Kidney capillary endothelial cell (primary cell): ENCODE measurements at regions not wholly inside any gene's neighbourhood (a gene's known extent, or its start where the extent isn't known, plus 50 kb on each side); places are given as distances from the start of the nearest gene placed in this dataset.

Source experiments
- DNase-seq: peaks from one replicate; pipeline ENCODE4 v3.0.0-alpha.2; 2018; ENCODE audit warnings: low spot score

DNA sequence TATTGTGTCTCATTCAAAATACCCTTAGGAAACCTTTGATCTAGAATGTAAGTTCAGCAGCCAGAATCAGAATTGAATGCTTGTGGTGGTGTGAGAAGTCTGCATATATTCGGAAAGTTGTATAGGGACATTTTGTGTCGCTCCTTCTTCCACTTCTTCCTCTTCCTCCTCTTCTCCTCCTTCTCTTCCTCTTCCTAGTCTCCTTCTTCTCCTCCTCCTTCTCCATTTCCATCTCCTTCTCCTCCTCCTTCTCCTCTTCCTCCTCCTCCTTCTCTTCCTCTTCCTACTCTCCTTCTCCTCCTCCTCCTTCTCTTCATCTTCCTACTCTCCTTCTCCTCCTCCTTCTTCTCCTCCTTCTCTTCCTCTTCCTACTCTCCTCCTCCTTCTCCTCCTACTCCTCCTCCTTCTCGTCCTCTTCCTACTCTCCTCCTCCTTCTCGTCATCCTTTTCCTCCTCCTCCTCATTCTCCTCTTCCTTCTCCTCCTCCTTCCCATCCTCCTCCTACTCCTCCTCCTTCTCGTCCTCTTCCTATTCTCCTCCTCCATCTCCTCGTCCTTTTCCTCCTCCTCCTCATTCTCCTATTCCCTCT is 749.3 kb upstream of the GOLIM4 start:
- no peak for DNase-seq

DNA sequence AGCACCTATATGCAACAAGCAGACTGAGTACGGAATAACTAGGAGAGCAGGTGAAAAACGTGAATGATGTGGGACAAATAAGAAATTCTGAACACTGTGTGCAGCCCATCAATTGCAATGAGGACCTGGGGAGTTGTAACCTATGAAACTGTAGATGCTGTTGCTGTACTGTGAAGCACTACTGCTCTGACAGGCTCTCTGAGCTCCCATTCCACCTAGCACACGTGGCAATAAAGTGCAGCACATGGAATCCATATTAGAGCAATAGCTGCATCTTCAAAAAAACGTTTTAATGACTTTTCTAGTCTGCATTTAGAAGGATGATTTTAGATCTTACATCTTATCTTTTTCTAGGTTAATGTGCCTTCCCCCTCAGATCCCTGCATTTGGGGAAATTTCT is 748.7 kb upstream of the GOLIM4 start:
- DNase-seq = no peak

DNA sequence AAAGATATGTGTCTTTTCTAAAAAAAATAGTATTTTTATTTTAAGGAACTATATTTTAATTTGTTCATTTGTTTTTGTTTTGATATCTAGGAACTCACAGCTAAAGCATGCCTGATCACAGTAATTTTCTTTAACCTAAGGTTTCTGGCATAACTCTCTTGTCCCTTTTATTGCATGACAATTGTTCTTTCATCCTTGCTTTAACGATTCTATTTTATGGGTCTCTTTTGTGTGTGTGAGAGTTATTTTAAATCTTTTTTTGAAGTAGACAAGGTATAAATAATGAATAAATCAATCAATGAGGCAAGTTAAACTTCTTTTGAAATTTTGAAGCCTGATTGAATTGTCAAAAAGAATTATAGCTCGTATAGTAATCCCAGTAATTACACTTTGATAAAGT is 747.8 kb upstream of the GOLIM4 start:
- no peak for DNase-seq

DNA sequence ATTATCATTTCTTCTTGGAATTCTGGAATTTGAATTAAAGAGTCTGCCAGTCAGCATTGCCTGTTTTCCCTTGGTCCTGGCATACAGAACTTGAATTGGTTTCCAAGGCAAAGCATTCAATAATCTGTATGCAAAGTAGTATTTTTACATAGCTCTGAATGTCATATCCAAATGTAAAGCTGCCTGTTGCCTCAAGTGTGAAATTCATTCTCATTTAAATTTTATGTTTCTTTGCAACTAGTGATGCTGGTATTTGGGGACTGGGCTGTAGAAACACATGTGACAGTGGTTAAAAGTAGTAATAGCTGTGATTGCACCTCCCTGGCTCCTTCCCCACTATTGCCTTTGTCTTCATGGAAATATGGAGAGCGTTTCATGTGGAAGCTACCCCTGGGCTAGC is 743.9 kb upstream of the GOLIM4 start:
- DNase-seq = no peak

DNA sequence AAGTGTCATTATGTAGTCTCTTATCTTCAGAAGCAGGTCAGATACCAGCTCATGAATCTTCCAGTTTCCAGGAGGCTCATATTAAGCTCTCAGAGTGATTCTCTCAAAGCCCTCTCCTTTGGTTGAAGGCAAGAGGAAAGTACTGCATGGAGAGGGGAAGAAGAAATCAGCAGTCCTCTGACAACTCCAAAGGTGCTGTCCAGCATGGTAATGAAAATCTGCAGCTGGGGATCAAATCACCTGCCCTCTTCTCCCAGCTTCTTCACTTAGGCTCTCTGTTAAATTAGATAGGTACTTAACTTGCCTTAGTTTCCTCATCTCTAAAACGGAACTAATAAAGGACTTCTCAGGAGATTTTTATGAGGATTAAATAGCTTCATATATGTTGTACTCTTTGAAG is 738.8 kb upstream of the GOLIM4 start:
- DNase-seq = no peak

DNA sequence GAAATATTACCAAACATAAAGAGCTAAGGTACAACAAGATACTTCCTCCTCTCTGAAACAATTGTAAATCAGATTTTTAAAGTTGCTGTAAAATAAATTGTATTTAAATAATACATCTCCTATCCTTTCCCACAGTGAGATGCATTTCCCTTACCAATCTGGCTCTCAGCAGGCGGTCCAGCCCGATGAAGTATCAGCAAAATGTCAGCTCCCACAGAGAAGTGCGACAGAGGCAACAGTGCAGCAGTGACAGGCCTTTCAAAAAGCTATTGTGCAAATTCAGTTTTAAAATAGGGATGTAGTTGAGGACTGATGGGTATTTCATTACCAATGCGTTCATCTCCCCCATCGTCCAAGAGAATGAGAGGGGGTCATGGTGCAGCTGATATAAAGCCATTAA is 733.2 kb upstream of the GOLIM4 start:
- DNase-seq = no peak

DNA sequence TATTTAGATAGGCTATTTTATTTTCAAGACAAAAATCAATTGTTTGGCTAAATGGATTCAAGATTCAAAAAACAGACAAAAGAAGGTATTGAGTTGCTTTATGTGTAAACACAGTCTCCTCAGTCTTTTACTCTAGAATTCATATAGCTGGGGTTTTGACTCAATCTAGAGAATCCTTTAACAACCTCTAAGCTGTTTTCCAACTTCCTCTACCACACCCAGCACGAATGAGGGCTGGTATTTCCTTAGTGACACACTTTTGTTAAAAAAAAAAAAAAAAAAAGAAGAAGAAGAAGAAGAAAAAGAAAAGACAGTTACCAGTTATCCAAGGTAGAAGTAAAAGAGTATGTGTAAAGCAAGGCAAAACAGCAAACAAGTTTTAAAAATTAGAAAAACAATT is 732.8 kb upstream of the GOLIM4 start:
- DNase-seq = no peak

DNA sequence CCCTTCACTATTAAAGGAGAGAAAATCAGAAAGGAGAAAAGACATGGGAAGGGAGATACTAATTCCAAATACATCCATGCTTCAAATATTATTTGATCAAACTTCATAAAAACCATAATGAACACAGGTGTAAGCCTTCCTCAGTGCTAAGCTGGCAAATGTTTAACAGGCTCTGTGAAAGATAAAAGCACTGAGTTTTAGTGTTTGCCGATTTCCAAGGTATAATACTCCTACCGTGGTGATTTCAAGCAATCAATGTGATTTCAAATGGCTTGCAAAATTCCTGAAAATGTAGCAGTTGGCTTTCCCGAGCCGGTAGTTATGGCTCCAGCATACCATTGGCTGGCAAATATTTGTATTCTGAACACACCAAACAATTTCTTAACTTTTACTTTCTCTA is 732.3 kb upstream of the GOLIM4 start:
- no peak for DNase-seq

DNA sequence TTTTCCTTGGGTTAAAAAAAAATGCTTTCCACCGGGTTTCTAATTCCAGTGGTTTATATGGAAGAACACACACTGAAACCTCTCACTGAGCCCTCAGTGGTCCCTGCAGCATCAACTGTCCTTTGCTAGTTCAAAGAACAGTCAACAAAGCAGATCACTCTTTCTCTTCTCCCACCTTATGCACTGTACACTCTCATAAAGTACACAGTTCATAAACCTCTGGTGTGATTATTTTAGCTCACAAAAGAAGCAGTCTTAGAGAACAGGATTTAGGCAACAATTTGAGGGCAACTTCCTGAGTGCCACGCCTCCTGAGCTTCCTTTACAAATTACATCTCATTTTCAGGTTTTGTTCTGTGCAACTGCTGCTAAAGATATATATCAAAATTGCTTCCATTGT is 728.4 kb upstream of the GOLIM4 start:
- DNase-seq = no peak

DNA sequence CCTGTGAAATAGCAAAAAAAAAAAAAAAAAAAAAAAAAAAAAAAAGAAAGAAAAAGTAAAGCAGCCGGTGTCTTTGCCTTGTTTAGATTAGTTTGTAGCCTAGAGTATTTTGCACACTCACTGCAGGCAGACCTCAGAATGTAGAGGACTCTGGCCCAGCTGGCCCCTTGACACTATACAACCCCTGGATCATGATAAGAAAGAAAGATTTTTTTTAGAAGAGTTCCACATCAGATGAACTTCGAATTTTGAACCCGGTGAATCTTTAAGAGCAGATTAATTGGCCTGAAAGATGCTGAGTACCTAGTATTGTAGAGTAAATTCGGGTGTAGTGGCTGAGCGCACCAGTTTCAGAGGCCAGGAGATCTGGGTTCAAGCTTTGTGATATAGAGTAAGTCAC is 727.7 kb upstream of the GOLIM4 start:
- no peak for DNase-seq

DNA sequence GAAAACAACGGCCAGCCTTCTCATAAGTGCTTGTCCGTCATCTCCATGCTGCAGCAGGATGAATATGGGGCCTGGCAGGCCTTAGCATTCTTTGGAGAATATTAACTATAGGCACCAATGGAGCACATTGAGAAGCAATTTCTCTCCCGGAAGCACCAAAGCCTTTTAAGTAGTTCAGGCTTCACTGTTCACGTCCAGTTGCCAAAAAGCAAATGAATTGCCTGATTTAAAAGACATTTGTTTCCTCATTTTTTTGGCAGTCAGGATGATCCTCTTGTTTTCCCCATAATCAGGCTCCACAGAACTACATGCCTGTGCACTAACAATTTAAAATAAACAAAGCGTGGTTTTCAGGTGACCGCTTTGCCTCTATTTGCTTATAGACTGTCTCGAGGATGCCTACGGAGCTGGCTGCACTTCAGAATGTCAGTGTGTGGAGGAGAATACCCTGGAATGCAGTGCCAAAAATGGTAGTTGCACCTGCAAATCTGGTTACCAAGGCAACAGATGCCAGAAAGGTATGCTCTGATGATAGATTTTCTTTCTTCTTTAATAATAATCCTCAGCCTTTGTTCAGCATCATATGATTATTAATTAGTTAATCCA is 725.2 kb upstream of the GOLIM4 start:
- DNase-seq = no peak

DNA sequence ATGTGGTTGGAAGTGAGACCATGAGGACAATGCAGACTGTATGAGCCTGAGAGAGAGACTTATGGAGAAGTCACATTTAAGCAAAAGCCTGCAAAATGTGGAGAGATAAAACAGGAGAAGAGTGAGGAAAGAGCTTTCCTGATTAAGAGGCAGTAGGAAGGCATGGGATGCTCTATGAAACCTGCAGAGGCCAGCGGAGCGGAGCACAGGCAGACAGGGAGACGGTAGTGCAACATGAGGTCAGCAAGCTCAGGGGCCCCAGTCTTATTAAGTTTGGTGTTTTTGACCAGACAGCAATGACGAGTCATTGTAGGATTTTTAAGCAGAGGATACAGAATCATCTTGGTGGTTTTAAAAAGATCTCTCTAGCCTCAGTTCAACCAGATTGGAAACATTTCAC is 721.5 kb upstream of the GOLIM4 start:
- no peak for DNase-seq

DNA sequence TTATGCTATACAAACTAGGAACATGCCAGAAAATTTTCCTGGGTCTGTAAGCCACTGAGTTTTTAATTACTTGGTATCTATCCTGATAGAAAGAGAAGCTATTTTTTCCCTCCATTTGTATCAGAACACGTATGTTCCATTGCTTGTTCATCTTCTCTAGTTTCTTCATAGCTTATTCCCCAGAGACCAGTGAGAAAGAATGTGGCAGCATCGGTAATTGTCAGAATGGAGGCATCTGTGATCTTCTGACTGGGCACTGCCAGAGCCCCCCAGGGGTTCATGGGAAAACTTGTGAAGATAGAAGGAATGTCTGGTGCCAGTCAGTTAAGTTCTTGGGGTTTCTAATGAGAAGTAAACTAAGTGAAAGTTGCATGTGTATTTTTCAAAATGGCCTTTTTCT is 720.2 kb upstream of the GOLIM4 start:
- DNase-seq = no peak

DNA sequence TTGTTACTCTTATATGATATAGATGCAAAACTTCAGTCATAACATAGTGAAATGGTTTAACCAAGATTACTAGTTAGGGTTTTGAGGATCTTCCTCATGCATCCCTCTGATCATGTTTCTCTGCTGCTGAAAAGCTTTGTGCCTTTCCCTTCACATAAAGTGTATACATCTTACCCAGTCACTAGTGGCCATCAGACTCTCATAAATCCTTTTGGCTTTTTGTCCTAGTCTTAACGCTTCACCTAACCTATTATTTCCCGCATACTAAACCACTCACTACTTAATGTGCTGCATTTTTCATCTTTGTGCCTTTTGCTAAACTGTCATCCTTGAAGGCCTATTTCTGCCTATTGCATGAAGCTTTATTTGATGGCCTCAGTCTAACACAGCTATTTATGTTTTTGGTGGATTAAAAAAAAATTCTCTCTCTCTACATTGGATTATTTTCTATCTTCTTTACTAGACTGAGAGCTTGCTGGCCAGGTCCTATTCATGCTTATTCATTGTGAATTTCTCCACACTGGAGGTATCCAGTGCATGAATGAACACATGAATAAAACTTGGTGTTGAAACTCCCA is 717.6 kb upstream of the GOLIM4 start:
- DNase-seq = no peak

DNA sequence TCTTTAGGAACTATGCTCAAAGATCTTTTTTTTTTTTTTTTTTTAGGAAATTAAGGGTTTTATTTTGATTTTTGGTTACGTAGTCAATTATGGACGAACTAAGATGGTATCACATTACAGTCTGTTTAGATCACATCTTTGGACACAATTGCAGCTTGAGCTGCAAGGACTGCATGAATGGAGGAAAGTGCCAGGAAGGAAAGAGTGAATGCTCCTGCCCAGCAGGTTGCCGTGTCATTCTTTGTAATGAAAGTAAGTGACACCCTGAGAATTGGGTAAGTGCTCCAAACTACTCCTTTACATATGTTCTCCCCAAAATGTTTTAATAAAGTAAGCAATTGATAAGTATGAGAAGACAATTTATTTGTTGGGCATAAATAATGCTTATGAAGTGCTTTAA is 716.5 kb upstream of the GOLIM4 start:
- no peak for DNase-seq

DNA sequence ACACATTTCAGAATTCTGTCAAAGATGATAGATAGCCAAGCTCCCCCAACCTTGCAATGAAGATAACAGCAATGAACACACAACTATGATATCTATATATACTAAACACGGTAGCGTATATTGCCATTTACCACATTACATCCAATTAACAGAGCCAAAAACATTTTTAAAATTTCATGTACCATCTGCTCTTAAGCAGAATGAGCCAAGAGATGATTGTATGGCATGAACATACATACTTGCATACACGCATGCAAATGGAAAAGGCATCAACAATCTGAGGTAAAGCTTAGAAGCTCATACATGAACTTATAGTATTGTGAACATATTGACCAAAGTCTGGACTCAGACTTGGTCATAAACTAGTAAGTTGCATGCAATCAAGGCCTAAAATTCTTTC is 712.9 kb upstream of the GOLIM4 start:
- DNase-seq = no peak

DNA sequence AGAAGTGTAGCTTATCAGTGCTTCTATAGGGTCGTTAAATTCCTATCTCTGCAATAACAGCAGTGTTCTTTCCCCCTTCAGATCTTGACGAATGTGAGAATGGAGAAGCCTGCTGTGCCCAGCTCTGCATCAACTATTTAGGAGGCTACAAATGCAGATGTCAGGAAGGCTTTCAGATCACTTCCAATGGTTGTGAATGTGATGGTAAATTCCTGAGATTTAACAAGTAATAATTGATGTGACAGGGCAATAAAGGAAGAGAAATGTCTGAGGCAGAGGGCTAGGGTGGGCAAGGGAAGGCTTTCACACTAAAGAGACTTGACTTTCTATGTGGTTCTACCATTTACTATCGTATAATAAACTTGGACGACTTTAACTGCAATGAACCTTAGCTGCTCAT is 711.7 kb upstream of the GOLIM4 start:
- DNase-seq = no peak

DNA sequence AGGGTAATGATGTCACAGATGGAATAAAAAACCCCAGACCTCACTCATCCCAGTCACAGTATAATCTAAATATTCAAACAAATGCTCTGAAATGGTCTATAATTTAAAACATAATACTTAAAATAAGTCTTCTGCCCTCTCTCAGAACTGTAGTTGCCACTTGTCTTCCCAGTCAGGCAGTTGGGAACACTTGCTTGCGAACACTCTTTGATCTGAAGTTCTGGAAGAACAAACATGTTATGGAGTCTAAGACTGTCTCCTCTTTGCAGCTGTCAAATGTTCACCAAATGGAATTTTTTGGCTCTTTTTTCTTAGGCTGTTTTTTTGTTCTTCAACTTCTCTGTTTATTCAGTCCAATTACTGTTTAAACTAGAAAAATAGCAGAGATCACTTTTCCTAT is 711.1 kb upstream of the GOLIM4 start:
- no peak for DNase-seq

DNA sequence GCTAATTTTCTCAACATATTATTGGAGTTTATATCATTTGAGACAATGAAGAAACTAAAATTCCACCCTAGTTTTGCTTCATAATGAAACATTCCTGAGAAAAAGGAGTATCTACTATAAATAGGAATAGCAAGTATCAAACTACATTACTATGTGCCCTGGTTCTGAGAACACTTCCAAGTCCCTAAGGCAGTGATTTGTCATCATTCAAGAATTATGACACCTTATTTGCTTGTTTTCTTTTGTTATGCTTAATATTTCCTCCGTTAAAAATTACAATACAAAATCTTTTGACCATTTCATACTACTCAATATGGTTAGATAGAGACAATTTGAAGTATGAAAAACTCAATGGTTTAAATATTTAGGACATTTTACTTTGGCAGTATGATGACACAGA is 707.8 kb upstream of the GOLIM4 start:
- DNase-seq = no peak

DNA sequence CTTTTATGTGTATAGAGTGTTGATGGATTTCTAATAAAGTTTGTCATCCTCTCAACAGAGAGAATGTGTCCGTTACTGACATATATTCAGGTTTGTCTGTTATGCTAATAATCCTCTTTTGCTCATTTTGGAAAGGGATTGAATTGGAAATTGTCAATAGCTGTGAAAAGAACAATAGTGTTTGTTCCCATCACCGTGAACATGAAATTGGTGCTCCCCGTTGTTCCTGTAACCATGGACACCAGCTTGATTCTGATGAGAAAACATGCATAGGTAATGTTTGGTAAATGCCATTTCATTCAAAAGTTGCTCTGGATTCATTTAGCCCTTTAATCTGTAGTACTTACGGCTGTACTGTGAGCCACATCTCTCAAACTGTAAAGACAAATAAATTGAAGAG is 707.0 kb upstream of the GOLIM4 start:
- DNase-seq = no peak

DNA sequence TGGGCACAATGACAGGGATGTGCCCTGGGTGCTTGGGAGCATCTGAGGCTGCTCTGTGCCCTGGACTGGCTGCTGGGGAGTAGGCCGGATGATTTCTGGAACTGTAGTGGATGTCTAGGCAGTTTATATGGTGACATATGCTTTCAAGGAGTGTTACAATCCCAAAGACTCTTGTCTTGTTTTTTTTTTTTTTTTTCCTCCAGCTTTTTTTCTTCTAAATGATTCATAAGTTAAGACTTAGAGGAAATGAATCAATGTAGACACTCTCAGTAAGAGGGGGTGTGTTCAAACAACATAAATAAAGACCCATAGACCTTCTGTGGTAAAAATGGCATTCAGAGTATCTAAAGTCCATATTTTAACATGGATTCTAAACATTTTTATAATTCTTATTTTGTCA is 706.1 kb upstream of the GOLIM4 start:
- DNase-seq = peak; percentile 69

DNA sequence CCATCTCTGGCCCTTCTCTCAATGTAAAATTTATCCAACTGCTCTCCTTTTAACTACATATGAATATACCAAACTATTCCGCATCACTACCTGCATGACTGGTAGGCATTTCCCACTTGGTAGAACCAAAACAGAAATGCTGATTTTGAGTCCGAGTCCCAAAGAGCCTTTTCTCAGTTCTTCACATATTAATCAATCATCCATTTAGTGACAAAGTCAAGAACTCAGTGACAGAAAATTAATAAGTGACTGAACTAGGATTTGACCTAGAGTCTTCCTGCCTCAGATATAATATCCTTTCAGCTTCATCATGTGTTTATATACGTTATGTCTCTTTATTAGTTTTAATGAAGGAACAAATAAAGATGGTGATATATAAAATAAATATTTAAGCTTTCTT is 700.6 kb upstream of the GOLIM4 start:
- no peak for DNase-seq

DNA sequence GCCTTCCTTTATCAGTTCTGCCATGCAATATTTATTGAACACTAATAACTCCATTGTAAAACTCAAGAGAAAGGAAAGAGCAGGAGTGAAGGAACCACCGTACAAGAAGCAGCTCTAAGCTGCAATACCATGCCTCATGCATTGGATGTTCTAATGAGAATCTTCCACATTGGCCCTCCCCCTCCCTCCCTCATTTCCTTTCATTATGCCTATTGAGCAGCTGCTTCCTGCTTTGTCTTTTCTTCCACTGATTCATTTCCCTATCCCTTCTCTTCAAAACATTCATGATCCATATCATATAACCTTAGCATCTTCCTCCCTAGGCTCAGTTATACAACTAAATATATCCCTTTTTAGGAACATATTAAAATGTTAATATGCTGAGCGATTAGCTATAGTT is 698.7 kb upstream of the GOLIM4 start:
- peak; percentile 55 for DNase-seq

DNA sequence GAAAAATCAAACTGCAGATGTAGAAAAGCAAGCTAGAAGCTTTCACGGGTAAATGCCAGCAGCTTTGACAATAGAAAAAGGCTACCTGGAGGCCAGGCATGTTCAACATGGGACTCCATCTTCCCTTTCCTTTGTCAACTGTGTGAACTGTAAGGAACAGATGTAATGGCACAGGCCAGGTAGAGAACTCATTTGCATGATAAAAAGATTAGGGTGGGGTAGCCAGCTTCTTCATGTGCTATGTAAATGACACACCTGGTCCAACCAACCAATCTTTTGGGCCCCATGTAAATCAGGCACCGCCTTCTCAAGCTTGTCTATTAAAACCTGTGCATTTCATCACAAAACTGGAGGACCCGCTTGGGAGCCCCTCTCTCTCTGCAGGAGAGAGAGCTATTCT is 686.5 kb upstream of the GOLIM4 start:
- no peak for DNase-seq
